ENCODE measurements at regions not wholly inside any gene's neighbourhood (a gene's known extent, or its start where the extent isn't known, plus 50 kb on each side); places are given as distances from the start of the nearest gene placed in this dataset.

DNA sequence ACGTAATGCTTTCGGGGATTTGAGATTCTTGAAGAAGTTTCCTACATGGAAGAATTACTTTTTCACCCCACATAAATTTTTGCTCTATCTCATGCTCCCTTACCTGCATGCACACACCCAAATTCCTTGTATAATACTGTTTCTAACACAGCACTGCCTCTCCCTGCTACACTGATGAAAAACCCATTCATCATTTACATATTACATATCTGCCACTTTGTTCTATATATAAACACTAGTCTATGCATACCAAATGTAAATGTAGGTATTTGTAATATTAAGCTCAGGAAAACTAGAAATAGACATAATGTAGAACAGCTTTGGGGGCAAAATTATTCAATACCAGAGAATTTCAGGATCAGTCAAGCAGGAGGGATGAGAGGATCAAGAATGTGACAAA is 182.6 kb upstream of the SEMA6D start:
- H3K9me3 ChIP-seq (ENCODE audit: low read depth, low read length, poor library complexity, severe bottlenecking): no peaks in the 10 kb centered on the region
- no peaks in the 10 kb centered on the region for H3K27me3 ChIP-seq (replicated peaks; ENCODE audit: insufficient read depth, low read depth, low read length, poor library complexity)
- no peak overlapping the region for H3K27ac ChIP-seq (ENCODE audit: low read depth, low read length, poor library complexity, severe bottlenecking)
- ChIA-PET POLR2A (ENCODE audit: low non-redundant PET) (no interaction called here), CTCF (no interaction called here)
- H3K4me1 ChIP-seq (ENCODE audit: insufficient read depth, low read length, poor library complexity, severe bottlenecking): no peaks in the 10 kb centered on the region
- H3K4me3 ChIP-seq (ENCODE audit: low read depth, low read length, poor library complexity, severe bottlenecking): no peak overlapping the region
- BruUV-seq (replicated peaks): no TSS peak
- intact Hi-C loops (cut with micrococcal nuclease; ENCODE audit: unreplicated experiment): no loop called here
- H3K36me3 ChIP-seq (ENCODE audit: insufficient read depth, low read length, poor library complexity, severe bottlenecking): no peaks in the 10 kb centered on the region
- no peak for DNase-seq (ENCODE audit: low spot score)
- no peak for TF ChIP-seq EZH2 (IDR thresholded peaks at IDR 0.05; ENCODE audit: borderline replicate concordance, low read depth, low read length, poor library complexity, severe bottlenecking)
- TF ChIP-seq, protein P1, sequence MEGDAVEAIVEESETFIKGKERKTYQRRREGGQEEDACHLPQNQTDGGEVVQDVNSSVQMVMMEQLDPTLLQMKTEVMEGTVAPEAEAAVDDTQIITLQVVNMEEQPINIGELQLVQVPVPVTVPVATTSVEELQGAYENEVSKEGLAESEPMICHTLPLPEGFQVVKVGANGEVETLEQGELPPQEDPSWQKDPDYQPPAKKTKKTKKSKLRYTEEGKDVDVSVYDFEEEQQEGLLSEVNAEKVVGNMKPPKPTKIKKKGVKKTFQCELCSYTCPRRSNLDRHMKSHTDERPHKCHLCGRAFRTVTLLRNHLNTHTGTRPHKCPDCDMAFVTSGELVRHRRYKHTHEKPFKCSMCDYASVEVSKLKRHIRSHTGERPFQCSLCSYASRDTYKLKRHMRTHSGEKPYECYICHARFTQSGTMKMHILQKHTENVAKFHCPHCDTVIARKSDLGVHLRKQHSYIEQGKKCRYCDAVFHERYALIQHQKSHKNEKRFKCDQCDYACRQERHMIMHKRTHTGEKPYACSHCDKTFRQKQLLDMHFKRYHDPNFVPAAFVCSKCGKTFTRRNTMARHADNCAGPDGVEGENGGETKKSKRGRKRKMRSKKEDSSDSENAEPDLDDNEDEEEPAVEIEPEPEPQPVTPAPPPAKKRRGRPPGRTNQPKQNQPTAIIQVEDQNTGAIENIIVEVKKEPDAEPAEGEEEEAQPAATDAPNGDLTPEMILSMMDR (conservative IDR thresholded peaks at IDR 0.05; ENCODE audit: low read depth, low read length): no peak

DNA sequence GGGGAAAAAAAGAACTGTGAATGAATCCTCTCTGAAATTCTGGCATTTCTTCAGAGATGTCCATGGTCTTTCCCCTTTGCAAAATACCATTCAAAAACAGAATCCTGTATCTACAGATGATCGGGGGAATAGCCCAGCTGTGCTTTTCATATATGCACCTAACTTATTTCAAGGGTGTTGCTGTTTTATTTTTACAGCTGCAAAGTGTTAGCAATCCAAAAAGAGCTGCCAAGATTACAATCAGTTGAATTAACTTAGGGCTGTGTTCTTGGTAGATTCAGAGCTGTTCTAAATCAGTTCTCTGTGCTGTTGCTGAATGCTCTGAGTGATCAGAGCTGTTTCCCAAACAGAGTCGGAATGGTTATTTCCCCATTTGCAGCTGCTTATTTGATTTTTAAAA is 175.7 kb upstream of the SEMA6D start:
- H3K36me3 ChIP-seq (ENCODE audit: insufficient read depth, low read length, poor library complexity, severe bottlenecking): no peaks in the 10 kb centered on the region
- intact Hi-C loops (cut with micrococcal nuclease; ENCODE audit: unreplicated experiment): no loop called here
- BruUV-seq (replicated peaks): no TSS peak
- H3K9me3 ChIP-seq (ENCODE audit: low read depth, low read length, poor library complexity, severe bottlenecking): no peaks in the 10 kb centered on the region
- no peaks in the 10 kb centered on the region for H3K27me3 ChIP-seq (replicated peaks; ENCODE audit: insufficient read depth, low read depth, low read length, poor library complexity)
- POLR2A ChIA-PET (ENCODE audit: low non-redundant PET): no interaction called here
- TF ChIP-seq EZH2 (IDR thresholded peaks at IDR 0.05; ENCODE audit: borderline replicate concordance, low read depth, low read length, poor library complexity, severe bottlenecking): no peak
- TF ChIP-seq, protein P1 (conservative IDR thresholded peaks at IDR 0.05; ENCODE audit: low read depth, low read length): no peak
- no peaks in the 10 kb centered on the region for H3K4me1 ChIP-seq (ENCODE audit: insufficient read depth, low read length, poor library complexity, severe bottlenecking)
- DNase-seq (ENCODE audit: low spot score): no peak
- H3K27ac ChIP-seq (ENCODE audit: low read depth, low read length, poor library complexity, severe bottlenecking): no peak overlapping the region
- CTCF ChIA-PET: no interaction called here
- H3K4me3 ChIP-seq (ENCODE audit: low read depth, low read length, poor library complexity, severe bottlenecking): no peak overlapping the region

DNA sequence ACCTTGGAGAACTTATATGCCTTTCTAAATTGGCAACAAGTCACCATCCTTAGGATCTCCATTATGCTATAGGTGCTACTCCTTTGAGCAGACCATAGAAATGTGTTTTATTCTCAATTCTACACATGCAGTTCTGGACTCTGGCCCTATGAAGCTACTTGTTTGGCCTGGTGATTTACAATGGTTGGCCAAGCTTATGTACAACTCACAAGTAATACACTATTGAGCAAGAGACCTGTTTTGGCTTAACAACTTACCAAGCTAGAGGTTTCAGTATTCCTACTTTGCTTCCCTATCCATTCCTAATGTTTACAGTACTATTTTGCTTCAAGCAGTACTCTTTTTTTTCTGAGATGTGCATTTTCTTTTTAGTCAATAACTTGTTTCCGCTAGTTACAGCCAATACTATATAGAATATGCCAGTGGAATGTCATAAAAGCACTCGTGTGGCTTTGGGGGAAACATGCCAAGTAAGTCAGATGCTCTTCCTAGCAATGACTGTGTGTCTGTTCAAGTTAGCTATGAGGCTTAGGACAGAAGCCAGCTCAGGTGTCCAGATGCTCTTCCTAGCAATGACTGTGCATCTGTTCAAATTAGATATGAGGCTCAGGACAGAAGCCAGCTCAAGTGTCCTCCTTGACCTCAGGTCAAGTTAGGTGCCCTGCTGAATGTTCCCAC is 174.9 kb upstream of the SEMA6D start:
- no peak for DNase-seq (ENCODE audit: low spot score)
- no TSS peak for BruUV-seq (replicated peaks)
- intact Hi-C loops (cut with micrococcal nuclease; ENCODE audit: unreplicated experiment): no loop called here
- Histone ChIP-seq H3K4me3 (ENCODE audit: low read depth, low read length, poor library complexity, severe bottlenecking) (no peak overlapping the region), H3K4me1 (ENCODE audit: insufficient read depth, low read length, poor library complexity, severe bottlenecking) (no peaks in the 10 kb centered on the region), H3K36me3 (ENCODE audit: insufficient read depth, low read length, poor library complexity, severe bottlenecking) (no peaks in the 10 kb centered on the region), H3K9me3 (ENCODE audit: low read depth, low read length, poor library complexity, severe bottlenecking) (no peaks in the 10 kb centered on the region), H3K27ac (ENCODE audit: low read depth, low read length, poor library complexity, severe bottlenecking) (no peak overlapping the region), H3K27me3 (replicated peaks; ENCODE audit: insufficient read depth, low read depth, low read length, poor library complexity) (no peaks in the 10 kb centered on the region)
- ChIA-PET POLR2A (ENCODE audit: low non-redundant PET) (no interaction called here), CTCF (no interaction called here)
- TF ChIP-seq EZH2 (IDR thresholded peaks at IDR 0.05; ENCODE audit: borderline replicate concordance, low read depth, low read length, poor library complexity, severe bottlenecking): no peak
- TF ChIP-seq, protein P1 (conservative IDR thresholded peaks at IDR 0.05; ENCODE audit: low read depth, low read length): no peak
